ENCODE measurements at regions not wholly inside any gene's neighbourhood (a gene's known extent, or its start where the extent isn't known, plus 50 kb on each side); places are given as distances from the start of the nearest gene placed in this dataset.
A peak's percentile ranks its signal among the peaks of the same experiment; 100 is the strongest.

DNA sequence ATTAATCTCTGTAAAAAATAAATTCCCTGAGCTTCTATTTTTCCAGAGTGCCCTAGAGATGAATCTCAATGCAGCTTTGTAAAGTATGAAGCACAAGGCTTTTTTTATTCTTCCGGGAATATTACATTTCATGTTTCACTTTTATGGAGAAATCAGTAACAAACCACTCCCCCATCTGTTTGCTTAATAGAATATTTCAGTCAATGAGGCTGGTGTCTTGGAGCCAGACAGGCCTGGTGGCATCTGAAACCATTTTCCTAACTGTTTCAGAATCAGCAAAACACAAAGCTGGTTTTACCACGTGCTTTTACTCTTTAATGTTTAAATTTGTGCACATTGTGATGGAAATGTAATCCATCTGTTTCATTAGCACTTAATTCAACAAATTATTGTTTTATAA is 400.8 kb upstream of the HSF2 start:
- DNase-seq (ENCODE audit: extremely low read depth in 1 of 11, low read depth in 9 of 11, low spot score in 4 of 11) = no peak

DNA sequence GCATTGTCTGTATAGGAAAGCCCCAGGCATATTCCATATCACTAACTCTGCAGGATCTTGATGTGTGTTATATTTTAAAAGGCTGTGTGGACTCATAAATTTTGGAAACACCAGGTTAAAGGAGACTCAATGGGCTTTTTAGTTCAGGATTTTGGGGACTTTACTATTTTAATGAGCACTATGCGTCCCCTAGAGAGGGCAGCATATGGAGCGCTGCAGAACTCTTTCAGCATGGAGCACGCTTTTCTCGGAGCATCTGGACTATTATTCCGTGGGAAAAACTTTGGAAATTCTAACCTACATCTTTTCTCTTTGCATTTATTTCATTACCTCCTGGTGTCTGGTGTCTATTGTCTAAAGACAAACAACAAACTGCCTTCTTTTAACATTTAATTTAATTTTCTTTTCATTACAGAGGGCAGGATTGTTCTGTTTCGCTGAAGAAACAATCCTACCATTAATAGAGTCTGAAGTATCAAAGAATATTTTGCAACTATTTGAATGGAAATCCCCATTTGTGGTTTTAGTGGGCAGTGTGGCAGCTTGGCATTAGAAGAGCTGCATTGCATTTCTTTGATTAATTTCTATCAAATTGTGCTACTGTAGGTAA is 399.9 kb upstream of the HSF2 start:
- DNase-seq (ENCODE audit: extremely low read depth in 1 of 11, low read depth in 9 of 11, low spot score in 4 of 11) = no peak

DNA sequence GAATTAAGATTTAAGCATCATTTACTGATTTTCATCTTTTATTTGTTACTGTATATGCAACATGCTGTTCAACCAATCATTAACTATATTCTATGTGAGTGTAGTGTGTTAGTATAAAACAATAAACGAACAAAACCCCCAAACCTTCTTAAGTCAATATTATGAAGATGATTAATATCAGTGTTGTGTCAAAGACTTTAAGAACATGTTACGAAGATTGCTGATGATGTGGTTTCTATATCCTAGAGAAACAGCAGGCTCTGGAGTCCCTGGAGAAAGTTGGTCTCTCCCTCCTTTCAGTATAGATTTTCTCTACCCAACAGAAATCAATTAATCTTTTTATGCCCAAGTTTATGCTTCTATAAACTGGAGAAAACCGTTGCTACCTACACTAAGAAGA is 393.8 kb upstream of the HSF2 start:
- no peak for DNase-seq (ENCODE audit: extremely low read depth in 1 of 11, low read depth in 9 of 11, low spot score in 4 of 11)

DNA sequence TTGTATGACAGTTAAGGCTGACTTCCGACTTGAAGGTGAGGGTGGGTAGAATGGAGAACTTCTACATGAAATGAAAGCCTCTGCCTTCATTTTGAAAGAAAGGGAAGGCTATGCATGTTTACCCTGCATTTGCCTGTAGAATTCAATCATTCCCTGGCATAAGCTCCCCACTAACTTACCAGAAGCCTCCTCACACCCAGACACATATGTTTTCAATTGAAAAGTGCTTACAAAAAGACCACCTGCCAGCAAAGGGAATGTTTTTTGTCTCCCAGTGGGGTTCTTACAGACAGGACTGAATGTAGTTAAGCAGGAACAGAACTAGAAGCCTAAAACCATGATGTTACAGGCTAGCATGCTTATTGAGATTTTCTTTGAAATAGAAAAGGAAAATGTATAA is 392.1 kb upstream of the HSF2 start:
- DNase-seq (ENCODE audit: extremely low read depth in 1 of 11, low read depth in 9 of 11, low spot score in 4 of 11) = no peak

DNA sequence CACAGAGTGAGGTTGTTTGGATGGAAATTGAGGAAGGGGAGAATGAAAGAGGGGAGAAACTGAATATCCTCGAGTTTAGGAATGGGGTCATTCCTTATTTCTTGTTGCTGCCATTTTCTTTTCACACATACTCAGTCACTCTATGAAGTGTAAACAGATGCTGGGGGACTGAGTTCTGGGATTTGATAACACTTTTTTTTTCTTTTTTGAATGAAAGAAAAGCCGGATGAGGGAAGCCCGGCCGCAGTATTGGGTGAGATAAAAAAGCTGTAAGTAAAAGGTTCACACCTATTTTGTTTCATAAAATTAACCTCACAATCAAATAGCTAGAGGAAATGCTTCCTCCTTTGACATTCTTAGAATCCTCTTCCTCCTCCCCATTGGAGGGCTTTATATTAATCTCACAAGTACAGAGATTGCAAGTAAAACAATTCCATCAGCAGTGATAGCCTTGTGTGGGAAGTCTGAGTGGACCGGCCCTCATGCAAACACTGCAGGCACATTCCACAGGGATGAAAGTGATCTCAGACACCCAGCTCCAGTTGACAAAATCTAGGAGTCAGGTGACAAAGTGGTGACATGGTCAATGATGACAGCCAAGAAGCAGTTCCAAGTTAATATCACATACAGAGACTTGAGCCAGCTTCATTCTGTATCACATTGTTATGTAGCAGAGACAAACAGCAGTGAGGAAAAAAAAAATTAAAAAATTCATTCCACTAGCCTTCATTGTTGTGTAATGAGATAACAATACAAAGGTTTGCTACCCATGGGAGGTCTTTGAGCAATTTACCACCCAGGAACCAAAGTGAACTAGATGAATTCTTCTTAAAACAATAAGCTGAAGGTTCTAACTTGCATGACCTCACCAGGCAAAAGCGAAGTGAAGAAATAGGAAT is 391.1 kb upstream of the HSF2 start:
- no peak for DNase-seq (ENCODE audit: extremely low read depth in 1 of 11, low read depth in 9 of 11, low spot score in 4 of 11)

DNA sequence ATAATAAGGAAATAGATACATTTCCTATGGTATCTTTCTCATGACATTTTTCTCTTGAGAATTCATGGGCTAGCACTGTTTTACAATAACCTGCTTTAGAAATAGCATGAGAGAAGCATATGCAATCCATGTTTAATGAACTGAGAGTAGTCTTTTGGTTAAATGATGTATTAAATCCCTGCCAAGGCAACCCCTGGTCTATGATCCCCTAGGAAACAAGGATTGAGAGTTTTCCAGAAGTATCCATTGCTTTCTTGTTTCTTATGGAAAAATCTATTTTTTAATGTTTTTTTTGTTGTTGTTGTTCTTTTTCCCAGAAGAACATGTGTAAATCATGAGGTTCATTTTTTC is 390.5 kb upstream of the HSF2 start:
- no peak for DNase-seq (ENCODE audit: extremely low read depth in 1 of 11, low read depth in 9 of 11, low spot score in 4 of 11)

DNA sequence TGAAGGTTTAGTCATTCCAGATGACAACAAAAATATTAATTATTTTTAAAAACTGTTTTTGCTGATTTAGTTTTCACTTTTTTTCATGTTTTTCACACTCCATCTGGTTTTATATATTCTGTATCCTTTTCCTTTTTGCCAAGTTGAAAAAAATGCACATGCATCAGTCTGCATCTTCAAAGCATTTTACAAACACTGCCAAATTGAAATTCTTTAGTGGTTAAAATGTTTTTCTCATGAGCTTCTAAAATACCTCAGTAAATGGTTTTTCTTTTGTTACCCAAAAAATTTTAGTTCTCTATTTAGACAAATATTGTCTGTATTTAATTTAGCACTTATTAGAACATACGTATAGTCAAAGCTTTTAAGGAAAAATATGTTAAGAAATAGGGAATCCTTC is 386.9 kb upstream of the HSF2 start:
- no peak for DNase-seq (ENCODE audit: extremely low read depth in 1 of 11, low read depth in 9 of 11, low spot score in 4 of 11)

DNA sequence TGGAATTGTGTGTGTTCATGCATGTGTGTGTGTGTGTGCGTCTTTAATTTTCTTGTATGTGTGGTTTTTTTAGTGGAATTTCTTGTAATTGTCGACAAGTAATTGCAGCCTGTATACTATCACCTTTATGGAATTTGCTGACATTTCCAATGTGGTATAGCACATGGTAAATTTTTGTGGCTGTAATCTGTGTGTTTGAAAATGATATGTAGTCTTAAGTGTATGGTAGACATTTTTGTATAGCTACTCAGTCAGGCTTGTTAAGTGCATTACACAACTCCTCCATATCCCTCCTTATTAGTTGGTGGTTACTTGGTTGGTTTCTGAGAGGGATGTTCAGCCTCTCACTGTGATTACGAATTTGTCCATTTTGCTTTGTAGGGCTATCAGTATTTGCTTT is 384.5 kb upstream of the HSF2 start:
- DNase-seq (ENCODE audit: extremely low read depth in 1 of 11, low read depth in 9 of 11, low spot score in 4 of 11) = no peak

DNA sequence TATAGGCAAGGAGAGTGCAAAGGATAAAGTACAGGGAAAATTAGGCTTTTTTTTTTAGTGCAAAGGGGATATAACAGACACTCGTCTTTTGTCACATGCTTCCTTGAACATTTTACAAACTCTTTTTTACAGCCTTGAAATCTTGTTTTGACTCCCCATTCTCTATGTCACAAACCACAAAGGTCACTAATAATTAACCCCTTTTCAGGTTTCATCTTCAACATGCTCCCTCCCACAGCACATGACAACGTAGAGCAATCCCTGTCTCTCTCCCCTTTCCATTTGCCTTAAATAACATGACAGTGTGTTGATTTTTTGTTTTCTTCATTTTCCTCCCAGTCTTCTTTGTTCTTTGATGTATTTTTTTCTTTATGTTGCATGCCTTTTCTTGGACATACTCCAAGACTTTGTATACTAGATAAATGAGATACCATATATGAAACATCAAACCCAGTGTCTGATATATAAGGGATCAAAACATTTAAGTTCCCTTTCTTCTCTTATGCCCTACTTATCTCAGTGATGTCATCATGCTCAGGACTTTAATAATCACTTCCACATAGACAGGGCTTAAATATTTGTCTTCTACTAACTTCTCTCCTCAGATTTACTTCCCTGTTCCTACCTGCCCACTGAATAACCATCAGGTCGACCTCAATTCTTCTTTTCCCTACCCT is 378.7 kb upstream of the HSF2 start:
- no peak for DNase-seq (ENCODE audit: extremely low read depth in 1 of 11, low read depth in 9 of 11, low spot score in 4 of 11)

DNA sequence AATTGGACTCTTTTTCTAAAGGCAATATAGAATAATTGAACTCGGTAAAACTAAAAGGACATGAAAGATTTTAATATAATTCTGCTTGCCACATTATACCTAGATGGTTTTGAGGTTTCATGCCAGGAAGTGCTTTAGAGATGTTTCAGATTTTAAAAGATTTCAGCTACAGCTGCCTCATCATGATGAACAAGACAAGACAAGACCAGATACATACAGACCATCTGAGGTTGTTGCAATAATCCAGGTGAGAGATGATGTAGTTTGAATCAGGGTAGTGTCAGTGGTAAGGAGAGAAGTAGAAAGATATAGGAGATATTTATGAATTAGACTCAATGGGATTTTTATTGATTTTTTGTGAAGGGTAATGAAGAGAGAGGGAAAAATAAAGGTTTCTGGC is 374.3 kb upstream of the HSF2 start:
- DNase-seq (ENCODE audit: extremely low read depth in 1 of 11, low read depth in 9 of 11, low spot score in 4 of 11) = no peak

DNA sequence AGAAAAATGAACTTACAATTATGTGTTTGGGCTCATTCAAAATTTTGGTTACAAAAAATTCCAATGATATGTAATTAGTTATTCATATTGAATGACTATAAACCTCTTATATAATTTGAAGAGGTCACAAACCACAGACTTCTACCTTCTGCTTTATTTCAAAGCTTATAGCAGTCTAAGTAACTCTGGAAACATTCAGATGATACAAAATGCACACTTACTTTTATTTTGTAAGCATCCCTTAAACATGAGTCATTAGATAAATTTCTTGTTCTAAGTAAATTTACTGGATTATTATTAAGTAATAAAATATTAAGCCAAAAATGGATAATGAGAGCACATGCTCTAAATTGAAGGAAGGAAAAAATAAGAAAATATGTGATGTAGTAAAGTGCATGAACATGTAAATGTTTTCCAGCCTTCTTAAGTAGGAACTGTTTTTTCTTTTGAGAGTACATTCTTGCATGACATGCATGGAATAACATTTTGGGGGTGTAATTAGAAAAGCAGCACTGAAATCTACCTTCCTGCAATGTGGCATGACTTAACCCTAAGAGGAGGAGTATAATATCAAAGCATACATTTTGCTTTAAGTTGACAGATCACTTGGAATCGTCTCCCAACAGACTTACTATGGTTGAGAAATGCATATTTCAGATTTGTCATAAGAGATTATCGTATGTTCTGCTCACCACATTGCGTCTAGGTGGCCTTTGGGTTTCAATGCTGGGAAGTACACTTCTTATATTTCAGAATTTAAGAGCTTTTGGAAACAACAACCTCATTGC is 372.7 kb upstream of the HSF2 start:
- no peak for DNase-seq (ENCODE audit: extremely low read depth in 1 of 11, low read depth in 9 of 11, low spot score in 4 of 11)

DNA sequence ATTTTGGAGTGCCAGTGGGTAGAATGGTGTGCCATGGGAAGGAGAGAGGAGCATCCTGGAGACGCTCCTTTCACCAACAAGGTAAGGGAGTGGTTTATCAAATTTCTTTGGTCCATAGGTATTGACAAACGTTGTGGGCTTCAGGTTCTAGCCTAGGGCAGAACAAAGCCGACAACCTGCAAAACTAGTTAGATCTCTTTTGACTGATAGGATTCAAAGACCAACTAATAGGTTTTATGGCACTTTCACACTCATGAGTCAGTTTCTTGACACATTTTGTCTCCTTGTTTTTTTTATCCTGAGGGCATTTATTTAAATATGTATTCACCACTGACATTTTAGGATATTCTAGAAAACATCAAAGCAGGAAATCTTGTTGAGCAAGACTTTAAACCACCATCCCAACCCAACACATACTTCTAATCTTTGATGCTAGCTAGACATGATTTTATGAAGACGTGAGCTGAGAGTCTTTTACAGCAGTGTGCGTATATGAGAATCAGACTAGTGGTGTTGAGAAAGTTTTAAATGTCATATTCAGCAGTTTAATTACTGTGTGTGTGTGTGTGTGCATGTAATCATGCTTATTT is 370.4 kb upstream of the HSF2 start:
- no peak for DNase-seq (ENCODE audit: extremely low read depth in 1 of 11, low read depth in 9 of 11, low spot score in 4 of 11)

DNA sequence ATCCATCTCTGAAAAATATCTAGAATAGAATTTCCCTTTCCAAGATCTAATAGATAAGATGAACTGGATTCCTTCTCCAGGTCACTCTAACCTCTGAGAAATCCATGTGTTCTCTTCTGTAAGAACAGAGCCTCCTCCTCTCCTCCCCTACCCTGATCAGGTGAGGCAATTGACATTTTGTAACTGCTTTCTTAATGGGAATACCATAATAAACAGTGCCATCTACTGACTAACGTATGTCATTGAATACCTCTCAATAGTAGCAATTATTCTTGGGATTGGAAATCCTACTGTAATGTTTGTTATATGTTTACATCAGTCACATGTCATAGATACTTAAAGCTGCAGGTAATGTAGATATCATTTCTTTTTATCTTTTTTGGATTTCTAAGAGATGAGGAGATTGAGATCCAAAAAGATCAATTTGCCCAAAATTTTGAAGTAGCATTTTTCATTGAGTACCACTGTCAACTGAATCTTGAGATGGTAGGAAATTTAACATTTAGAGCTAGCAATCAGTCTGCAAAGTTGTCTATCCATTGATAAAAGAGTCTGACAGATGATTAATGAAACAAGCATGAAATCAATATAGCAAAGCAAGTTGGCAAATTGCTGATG is 365.8 kb upstream of the HSF2 start:
- DNase-seq (ENCODE audit: extremely low read depth in 1 of 11, low read depth in 9 of 11, low spot score in 4 of 11) = peak in 7 of 11 donors; percentile 13 to 32 (median 22)

DNA sequence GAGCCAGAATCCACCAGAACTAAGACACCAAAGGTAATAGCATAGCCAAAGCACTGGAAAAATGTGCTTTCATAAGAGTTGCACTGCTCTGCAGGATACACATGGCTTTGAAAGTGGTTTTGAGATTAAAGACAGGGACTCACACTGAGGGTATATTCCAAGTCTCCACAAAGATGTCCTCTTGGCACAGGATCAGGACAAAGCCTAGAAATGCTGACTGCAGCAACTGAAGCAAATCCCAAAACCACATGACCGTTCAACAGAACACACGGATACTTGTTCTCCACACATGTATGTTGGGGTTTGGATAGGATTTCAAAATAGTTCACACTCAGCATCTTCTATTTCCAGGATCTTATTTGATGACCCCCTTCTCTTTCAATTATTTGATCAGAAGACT is 364.3 kb upstream of the HSF2 start:
- DNase-seq (ENCODE audit: extremely low read depth in 1 of 11, low read depth in 9 of 11, low spot score in 4 of 11) = no peak

DNA sequence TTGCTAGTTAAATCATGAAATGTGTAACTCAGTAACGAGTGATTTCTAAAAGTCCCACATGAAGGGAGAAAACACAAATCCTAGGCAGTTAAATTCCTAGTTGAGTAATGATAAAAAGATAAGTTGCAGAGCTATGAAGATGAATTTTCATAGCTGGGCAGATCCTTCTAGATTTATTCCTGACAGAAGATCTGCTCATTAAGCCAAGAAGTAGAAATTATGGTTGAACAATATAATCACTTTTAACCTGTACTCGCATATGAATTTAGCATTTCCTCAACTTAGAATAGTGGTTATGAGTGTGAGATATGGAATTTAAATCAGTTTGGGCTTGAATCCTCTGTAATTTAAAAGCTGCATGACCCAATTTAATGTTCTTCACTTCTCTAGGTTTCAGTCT is 359.2 kb upstream of the HSF2 start:
- DNase-seq (ENCODE audit: extremely low read depth in 1 of 11, low read depth in 9 of 11, low spot score in 4 of 11) = no peak

DNA sequence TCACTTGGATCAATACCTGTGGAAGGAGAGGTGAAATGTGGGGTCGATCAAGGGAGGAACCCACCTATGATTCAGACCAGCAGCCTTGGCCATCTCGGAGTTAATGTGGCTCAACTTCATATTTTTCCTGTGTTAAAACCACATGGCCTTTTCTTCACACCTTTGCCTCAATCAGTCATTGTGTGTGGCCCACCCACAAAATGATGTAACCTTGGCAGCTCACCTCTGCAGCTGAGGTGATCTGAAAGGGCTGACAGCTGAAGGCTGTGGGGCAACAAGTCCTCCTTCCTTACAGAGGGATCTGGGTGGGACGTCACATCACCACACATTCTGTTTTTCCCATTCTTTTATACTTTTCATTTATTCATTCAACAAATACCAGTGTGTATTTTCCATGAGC is 357.1 kb upstream of the HSF2 start:
- DNase-seq (ENCODE audit: extremely low read depth in 1 of 11, low read depth in 9 of 11, low spot score in 4 of 11) = no peak

DNA sequence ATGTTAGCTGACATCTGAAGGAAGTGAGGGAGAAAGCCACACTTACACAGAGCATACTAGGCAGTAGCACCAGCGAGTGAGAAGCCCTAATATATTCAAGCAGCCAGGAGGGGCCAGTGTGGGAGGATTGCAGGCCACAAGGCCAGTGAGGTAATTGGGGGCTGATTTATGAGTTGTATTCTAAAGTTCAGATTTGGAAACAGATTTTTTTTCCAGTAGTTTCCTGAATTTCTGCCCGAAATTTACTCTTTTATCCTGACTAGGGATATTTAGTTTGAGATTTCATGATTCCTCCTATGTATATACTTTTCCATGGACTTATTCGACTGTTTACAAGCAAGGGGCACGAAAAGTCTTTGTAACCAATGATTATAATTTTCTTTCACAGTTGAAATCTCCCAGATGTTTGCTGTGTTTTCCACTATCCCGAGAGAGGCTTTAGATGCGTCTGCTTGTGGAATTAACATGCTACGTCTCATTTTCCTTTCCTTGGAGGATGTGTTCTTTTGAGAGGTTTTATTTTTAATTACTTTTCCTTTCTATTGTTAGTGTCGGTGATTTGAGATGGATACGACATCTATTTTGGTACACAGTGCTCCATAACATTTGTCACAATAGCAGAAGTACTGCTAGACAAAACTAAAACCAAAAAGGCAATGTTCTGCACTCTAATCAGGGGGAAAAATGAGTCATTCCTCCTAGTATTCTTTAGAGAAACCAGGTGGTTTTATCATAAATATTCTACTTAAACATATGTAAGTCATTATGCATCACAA is 356.3 kb upstream of the HSF2 start:
- peak in 6 of 11 donors; percentile 13 to 56 (median 30) for DNase-seq (ENCODE audit: extremely low read depth in 1 of 11, low read depth in 9 of 11, low spot score in 4 of 11)

DNA sequence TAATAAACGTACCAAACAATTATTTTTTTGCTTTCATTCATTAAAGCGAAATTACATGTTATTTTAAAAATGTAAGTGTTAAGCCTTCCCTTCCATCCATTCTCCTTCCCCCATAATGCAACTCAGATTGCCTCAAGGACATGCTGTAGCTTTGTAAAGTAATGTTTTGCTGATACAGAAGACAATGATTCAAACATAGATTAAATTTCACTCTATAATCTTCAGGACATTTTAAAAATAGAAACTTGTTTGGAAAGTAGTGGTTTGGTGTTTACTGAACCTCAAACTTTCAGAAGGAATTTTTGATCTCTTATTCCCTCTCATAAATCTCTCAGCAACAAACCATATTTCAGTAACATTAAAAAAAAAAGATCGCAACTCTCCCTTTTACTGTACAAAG is 350.9 kb upstream of the HSF2 start:
- no peak for DNase-seq (ENCODE audit: extremely low read depth in 1 of 11, low read depth in 9 of 11, low spot score in 4 of 11)

Measured in renal cortex interstitium (tissue), 11 donors.